ENCODE measurements at regions not wholly inside any gene's neighbourhood (a gene's known extent, or its start where the extent isn't known, plus 50 kb on each side); places are given as distances from the start of the nearest gene placed in this dataset.
A peak's percentile ranks its signal among the peaks of the same experiment; 100 is the strongest.

- no peak for DNase-seq (ENCODE audit: low read depth)
Observed at GRCh38 chr2:15780234-15780633, 160.1 kb upstream of the MYCN start.

- DNase-seq (ENCODE audit: low read depth), result no peak
Observed at GRCh38 chr2:15780912-15781574, 159.3 kb upstream of the MYCN start.

- peak; percentile 14 for DNase-seq (ENCODE audit: low read depth)
Observed at GRCh38 chr2:15782009-15782751, 158.2 kb upstream of the MYCN start.

GRCh38 chr2:15782769-15783294 lies 157.5 kb upstream of the MYCN start:
- DNase-seq (ENCODE audit: low read depth), result no peak

- DNase-seq (ENCODE audit: low read depth), result no peak
Observed at GRCh38 chr2:15783489-15783888, 156.9 kb upstream of the MYCN start.

GRCh38 chr2:15784106-15784885 lies 156.1 kb upstream of the MYCN start:
- DNase-seq (ENCODE audit: low read depth), result no peak

GRCh38 chr2:15784886-15785801 lies 155.2 kb upstream of the MYCN start:
- DNase-seq (ENCODE audit: low read depth), result no peak

- no peak for DNase-seq (ENCODE audit: low read depth)
Observed at GRCh38 chr2:15786003-15786654, 154.2 kb upstream of the MYCN start.

GRCh38 chr2:15786901-15787300 lies 153.4 kb upstream of the MYCN start:
- DNase-seq (ENCODE audit: low read depth), result no peak

- no peak for DNase-seq (ENCODE audit: low read depth)
Observed at GRCh38 chr2:15787535-15788454, 152.6 kb upstream of the MYCN start.

- no peak for DNase-seq (ENCODE audit: low read depth)
Observed at GRCh38 chr2:15788455-15788829, 151.9 kb upstream of the MYCN start.

- DNase-seq (ENCODE audit: low read depth), result no peak
Observed at GRCh38 chr2:15788830-15789229, 151.5 kb upstream of the MYCN start.

GRCh38 chr2:15789381-15790062 lies 150.8 kb upstream of the MYCN start:
- no peak for DNase-seq (ENCODE audit: low read depth)

- no peak for DNase-seq (ENCODE audit: low read depth)
Observed at GRCh38 chr2:15790326-15790725, 150.0 kb upstream of the MYCN start.

- no peak for DNase-seq (ENCODE audit: low read depth)
Observed at GRCh38 chr2:15790838-15791237, 149.5 kb upstream of the MYCN start.

GRCh38 chr2:15791294-15791693 lies 149.1 kb upstream of the MYCN start:
- no peak for DNase-seq (ENCODE audit: low read depth)

GRCh38 chr2:15792331-15792730 lies 148.0 kb upstream of the MYCN start:
- no peak for DNase-seq (ENCODE audit: low read depth)

GRCh38 chr2:15793078-15793913 lies 147.1 kb upstream of the MYCN start:
- DNase-seq (ENCODE audit: low read depth), result no peak

- no peak for DNase-seq (ENCODE audit: low read depth)
Observed at GRCh38 chr2:15793978-15794377, 146.4 kb upstream of the MYCN start.
